ENCODE measurements at regions not wholly inside any gene's neighbourhood (a gene's known extent, or its start where the extent isn't known, plus 50 kb on each side); places are given as distances from the start of the nearest gene placed in this dataset.
"Not testable (repeated sequence)": the region's sequence is repeated elsewhere in the genome, so short reads cannot be mapped to it uniquely, and the experiment has no call there.

DNA sequence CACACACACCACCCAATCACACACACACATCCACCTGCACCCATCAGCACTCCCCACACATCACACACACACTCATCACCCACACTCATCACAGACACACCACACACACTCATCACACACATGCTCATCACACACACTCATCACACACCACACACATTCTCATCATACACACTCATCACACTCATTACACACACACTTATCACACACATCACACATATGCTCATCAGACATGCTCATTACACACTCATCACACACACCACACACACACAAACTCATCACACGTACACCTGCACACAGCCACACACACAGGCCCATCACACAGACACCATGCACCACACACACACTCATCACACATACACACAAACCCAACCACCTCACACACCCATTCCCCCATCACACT lies 107.5 kb upstream of the C14orf180 start:
- DNase-seq = no peak

DNA sequence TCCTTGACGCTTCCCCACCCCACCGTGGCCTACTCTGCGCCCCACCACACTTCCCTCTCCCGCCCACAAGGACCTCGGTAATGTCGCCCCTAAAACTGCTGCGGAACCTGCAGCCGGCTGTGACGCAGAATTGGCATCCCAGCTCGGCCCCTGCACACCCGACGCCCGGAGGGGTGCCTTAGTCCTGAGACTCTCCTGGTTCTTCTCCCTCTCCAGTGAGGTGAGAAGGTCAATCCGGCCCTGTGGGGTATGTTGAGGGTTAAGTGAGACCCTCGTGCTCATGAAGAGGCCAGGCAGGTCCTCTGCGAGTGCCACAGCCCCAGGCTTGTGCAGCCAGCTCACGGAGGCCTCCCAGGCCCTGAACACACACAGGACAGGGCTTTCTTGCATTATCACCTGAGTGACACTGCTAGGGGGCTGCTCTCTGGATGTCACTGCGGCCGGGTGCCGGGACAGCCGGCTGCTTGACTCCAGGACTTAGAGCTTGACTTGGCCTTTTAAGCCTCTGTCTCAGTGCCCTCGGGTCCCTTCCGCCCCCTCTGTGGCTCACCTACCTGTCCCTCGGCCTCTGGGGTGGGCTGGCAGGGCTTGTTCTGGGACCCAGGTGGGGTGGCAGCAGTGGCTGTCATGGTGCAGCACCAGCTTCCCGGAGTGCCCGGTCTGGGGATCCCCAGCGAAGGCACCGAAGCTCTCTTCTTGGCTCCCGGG lies 106.9 kb upstream of the C14orf180 start:
- DNase-seq = no peak

DNA sequence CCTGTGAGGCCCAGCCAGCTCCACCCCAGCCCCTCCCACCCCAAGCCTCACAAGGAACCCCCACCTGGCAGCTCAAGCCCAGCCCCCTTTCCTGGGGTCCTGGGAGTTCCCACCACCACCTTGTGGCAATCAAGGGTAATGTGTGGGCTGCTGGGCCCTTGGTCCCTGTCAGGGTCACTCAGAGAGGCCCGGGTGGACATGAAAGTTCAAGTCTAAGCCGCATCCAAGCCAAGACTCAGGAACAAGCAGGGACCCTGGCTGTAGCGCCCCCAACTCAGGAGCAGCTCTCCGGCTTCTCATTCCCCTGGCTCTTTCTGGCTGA lies 106.4 kb upstream of the C14orf180 start:
- DNase-seq = no peak

DNA sequence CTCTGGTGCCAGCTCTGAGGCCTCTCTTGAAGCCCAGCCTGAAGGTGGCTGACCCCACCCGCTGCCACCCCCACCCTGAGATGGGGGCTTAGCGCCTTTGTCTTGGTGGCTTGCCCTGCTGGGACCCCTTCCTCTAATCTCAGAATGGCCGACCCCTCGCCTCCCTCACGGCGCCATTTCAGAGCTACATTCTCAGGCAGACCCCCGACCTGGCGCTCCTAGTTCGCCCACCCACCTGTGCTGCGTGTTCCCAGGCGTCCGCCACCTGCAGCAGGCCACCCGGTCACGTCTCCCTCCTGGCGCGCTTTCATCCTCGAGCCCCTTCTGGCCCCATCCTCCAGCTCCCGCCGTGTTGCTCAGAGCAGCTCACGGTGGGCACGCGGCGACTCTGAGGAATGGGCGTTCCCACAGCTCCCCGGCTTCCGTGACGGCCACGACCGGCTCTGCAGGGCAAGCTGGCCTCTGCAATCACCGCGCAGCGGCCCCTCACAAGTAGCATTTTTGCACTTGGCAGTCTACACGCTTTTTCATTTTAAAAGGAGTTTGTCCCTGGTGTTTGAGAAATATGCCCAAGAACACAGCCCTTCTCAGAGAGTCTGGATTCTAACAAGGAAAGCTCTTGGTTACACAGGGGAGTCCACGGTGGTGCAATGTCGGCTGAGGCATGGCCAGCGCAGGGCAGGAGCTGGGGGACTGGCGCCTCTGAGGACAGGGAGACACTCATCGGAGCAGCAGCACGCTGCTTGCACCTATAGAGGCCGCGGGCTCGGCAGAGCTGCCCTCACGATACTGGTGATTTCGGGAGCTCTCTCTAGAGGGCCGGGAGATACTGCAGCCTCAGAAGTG lies 105.7 kb upstream of the C14orf180 start:
- no peak for DNase-seq

DNA sequence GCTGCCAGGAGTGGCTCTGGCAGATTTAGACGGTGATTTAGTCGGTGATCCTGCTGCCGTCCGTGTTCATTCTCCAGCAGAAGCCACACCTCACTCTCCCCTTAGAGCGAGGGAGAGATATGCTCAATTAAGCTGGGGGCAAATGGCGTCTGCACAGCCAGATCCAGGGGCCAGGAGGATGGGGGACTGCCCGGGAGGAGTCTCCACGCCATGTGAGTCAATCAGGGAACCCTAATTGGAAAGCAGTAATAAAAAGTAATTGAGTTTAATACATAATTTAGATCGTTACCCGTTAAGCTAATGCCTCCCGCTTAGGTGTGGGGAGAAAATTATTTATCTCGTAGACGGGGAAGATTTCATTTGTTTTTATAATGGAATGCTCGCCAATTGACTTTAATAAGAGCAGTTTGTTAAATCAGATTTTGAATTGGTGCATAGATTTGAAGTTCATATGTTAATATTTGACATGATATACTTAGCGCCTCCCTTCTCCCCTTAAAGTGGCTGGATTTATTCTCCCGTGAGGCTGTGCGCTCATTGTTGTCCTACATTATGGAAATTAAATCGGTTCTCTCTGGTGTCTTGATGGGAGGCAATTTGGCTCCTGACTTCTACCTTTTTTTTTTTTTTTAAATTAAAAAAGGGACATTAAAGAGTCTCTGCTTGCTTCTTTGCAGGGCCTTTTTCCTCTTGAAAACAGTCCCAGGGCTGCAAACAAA lies 104.9 kb upstream of the C14orf180 start:
- DNase-seq = no peak

DNA sequence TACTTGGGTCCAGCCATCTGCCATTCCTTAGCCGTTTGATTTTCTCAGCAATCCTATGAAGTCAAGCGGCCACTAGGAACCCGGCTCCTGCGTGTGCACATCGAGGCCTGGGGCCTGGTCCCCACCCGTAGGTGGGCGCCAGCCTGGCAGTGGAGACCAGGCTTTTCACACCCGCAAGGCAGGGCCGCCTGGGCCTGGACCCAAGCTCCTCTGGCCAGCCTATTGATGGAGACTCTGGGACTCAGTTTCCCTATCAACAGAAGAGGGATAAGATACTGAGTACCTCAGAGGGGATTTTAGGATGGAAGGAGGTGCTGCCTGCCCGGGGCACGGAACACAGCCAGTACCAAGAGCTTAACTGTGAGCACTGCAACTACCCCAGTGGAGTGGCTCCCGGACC lies 104.3 kb upstream of the C14orf180 start:
- no peak for DNase-seq

DNA sequence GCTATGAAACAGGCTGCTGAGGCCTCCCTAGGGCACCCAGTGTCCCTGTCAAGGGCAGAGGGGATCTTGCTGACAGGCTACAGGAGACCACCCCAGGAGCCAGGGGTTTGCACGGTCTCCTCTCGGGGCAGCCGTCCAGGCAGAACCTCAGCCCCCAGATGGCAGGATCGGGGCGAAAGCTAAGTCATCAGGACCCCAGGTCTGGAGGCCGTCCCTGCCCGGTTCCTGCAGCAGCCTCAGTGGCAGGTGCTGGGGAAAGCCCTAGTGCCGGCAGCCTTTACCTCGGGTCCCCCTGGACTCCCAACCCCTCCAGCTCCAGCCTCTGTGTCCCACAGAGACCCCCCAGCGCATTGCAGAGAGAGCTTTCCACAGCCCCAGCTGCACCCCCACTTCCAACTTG lies 103.8 kb upstream of the C14orf180 start:
- DNase-seq = no peak

DNA sequence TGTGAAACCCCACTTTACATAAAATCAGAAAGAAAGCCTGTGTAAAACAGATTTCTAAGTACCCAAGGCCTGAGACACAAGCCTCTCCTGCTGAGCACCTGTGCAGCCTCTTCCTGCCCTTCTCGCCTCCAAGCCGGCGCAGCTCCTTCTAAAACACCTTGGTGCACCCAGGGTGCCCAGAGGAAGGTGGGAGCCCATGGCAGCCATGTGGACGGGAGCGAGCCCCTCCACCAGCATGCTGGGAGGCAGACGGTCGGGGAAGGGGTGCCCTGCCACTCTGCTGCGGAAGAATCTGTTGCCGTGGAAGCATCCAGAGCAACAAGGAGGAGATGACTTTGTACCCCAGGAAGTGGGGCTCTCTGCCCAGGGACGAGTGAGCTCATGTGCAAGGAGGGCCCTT lies 103.1 kb upstream of the C14orf180 start:
- no peak for DNase-seq

DNA sequence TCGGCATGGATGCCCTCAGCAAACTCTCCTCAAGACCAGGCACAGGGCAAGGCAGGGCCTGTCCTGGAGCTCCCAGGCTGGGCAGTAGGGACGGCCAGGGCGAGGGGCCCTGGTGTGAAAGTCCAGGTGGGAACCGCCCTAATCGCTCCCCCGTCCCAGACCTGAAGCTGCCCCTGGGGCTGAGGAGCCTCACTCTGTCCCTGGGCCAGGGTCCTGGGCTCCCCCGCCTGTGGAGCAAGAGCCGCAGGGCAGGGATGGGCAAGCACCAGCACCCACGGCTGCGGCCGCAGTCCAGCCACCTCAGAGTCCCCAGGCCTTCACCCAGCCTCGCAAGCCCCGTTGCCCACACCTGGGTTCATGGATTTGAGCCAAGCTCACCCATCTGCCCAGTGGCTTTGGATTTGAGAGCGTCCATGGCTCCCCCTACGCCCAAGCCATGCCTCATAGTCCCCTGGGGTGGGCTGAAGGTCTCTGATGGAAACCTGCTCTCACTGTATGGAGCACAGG lies 102.4 kb upstream of the C14orf180 start:
- DNase-seq = no peak

DNA sequence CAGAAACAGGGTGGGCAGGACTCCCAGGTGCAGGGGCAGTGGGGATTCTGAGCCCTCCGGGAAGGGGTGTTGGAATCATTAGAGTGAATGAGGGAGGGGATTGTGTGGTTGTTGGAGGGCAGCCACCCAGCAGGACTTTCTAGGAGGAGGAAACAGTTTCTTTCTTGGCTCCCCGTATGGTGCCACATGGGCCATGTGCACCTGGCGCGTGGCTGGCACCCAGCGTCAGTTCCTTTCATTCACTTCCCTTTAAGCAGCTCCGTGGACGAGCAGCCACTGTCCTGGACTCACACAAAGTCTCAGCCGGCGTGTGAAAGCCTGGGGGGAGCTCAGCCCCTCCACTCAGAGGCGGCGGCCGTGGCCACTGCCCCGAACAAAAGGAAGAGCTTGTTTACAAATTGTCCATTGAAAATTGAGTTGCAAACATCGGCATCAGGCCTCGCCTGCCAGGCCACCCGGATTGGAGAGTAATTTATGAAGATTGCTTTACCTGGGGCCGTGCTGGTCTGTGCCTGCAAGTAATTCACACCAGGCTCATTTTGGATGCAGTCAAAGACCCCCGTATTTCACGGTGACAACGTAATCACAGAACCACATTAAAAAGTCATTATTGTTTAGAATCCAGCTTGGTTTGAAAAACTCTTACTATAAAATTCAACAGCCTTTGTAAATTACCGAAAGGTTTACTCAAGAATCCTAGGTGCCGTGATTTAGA lies 101.7 kb upstream of the C14orf180 start:
- no peak for DNase-seq

DNA sequence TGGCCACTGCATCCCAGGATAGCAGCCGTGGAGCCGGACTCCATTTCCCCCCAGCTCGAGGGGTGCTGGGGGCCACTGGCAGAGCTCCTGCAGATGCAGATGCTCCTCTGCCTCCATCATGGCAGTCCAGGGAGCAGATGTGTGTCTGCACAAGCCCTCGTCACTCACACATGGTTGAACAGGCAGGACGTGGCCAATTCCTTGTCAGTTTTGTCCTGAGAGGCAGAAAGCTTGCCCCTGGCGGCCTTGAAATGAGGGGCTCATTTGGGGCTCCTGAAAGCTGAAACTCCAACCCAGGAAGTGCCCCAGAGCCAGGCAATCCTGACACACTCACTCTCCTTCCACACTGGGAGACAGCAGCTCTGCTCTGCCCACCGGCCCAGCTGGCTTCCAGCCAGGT lies 100.9 kb upstream of the C14orf180 start:
- DNase-seq = peak in 1 of 2 experiments; percentile 67

DNA sequence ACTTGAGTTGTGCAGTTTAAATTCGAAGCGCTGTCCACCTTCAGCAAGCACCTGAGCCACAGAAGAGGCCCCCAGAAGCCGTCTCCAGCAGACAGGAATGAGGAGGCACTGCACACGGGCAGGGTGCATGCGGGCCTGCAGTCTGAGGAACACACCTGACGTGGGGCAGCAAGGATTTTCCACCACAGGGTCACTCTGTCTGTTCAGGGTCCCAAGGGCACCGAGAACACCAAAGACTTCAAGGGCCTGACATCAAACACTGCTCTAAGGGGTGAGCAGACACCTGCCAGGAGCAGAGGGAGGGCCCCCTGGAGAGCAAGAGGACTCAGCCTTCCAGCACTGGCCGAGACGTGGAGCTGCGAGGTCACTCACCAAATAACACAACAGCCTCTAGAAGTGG lies 99.7 kb upstream of the C14orf180 start:
- DNase-seq = no peak

DNA sequence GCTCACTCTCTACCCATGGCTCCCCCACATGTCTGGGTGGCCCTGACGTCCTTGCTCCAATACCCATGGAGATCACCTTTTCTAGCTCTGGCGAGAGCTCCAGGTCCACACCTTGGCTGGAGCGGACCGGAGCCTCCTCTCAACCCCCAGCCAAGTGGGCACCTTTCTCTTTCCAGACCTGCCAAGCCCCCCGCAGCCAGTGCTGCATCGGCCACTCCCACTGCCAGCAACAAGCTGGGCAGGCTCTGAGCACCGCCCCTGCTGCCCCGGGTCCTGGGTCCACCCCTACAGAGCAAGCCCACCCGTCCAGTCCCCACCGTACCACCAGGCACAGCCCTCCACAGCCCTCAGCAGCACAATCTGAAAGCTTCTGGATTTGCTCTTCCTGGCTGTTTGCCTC lies 98.2 kb upstream of the C14orf180 start:
- DNase-seq = no peak

DNA sequence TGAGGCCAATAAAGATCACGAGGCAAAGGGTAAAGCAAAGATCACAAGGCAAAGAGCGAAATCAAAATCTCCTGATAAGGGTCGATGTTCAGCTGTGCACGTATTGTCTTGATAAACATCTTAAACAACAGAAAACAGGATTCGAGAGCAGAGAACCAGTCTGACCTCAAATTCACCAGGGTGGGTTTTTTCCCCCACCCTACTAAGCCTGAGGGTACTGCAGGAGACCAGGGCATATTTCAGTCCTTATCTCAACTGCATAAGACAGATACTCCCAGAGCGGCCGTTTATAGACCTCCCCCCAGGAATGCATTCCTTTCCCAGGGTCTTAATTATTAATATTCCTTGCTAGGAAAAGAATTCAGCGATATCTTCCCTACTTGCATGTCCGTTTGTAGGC lies 97.5 kb upstream of the C14orf180 start:
- not testable (repeated sequence) for DNase-seq

DNA sequence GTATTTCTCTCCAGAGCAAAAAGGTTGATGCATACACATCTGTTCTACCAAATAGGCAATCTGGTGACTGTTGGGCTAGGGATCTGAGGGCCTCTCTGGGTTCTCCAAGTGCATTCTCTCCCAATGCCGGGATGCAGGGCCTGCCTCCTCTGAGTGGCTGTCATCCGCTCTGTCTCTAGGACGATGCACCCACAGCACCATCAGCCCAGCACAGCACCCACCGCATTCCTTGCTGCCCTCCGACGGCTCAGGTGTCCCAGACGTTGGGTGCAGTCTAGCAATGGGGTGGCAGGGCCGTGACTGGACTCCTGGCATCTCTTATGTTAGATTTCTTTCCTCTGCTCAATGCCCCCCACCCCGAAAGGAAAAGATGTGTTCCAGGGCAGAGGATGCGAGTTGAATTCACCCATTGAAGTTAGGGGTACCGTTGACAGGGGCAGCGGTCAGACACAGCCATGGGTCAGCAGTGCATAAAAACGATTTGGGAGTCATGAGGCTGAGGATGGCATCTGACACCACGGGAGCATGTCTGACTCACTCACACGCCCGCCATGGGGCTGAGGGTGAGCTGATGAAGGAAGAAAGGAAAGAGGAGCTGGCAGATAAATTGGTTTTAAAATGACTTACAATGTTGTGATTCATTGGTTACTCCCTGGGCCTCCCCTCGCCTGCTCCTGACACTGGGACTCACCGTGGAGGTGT lies 93.2 kb upstream of the C14orf180 start:
- no peak for DNase-seq

DNA sequence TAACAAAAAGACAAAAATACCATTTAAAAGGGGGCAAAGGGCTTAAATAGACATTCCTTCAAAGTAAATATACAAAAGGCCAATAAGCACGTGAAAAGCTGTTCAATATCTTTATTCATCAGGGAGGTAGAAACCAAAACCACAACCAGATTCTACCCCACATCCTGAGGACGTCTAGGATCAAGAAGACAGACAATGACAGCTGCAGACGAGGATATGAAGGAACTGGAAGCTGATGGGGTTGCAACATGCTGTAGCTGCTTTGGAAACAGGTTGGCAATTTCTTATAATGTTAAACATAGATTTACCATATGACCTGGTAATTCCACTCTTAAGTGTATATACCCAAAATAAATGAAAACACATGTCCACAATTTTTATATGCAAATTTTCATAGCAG lies 85.1 kb upstream of the C14orf180 start:
- no peak for DNase-seq

DNA sequence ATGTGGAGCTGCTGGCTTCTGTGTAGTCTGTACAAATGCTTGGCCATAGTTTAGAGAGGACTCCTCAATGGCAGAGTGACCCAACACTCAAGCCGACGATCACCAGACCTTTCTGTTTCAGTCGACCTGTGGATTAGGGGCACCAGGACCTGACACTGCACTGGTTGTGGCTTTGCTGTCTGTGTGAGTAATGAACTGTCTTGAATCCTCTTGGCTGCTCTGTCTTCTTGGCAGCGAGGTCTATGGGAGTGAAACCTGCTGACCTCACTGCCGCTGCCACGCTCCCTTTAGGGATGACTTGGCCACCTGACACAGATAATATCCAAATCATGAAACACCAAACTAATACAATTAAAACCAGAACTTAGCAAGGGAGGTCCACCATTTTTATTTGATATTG lies 83.5 kb upstream of the C14orf180 start:
- DNase-seq = no peak

DNA sequence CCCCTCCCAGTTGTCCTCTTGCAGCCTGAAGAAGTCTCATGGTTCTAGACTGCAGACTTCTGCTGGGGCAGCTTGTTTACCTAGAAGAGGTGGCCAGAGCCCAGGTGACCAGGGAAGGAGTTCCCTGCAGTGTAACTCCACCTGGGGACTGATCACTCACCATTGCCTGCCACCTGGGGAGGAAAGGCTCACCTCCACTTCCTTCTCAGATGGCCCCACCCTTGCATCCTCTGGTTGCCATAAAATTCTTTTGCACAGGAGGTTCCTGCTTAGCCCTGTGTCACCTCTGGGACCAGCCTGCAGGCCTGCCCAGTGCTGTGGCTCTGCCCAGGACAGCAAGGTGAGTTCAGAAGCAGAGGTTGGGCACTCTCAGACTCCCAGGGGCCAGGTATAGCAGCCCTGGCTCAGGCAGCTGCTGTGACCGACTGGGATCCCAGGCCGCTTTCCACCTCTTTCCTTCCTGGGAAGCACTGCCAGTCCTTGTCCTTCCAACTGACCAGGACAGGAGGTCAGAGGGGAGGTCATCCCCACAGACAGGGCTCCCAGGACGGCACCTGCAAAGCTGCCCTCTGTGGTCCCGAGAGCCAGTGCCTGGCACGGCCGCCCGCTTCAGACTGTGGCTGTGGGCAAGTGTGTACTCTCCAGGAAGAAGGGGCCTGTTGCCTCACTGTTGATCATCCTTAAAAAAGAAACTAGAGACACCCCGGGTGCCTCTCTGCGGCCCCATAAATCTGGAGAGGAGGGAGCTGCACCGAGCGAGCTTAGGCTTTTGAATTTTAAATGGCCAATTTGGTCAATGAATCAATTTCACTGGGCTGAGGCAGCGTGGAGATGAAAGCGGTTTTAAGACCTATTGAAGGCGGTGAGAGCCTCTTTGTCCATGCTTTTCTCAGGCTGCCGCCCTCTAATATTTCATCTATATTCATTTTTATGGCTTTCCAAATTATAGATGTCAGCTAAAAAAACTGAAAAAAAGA lies 79.5 kb upstream of the C14orf180 start:
- DNase-seq = no peak

DNA sequence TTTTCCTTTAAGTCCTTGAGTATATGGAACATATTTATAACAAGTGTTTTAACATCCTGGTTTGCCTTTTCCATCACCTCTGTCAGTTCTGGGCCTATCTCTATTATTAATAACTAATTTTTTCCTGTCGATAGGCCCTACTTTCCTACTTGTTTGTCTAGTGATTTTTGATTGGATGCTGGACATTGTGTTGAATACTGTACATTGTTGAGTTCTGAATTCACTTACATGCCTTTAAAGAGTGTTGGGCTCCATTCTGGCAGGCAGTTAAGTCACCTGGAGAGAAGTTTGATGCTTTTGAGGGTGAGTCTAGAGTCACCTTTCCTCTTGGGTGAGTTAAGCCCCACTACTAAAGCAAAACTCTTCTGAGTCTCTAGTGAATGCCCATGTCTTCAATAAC lies 77.5 kb upstream of the C14orf180 start:
- DNase-seq = no peak

DNA sequence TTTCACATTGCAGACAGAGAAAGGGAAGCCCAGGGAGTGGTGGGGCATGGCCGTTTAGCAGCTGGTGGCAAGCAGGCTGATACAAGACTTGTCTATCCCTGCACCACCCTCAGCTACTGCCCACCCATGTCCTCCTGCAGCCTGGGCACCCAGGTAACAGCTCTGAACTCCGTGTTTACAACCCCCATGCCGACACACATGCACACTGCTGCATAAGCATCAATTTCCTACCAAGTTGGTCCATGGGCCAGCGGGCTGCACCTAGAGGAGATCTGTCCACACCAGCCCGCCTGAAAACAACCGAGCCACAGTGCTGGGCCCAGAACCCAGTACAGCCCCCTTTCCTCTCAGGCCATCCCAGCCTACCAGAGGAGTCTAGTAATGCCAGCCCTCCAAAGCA lies 75.9 kb upstream of the C14orf180 start:
- DNase-seq = no peak

DNA sequence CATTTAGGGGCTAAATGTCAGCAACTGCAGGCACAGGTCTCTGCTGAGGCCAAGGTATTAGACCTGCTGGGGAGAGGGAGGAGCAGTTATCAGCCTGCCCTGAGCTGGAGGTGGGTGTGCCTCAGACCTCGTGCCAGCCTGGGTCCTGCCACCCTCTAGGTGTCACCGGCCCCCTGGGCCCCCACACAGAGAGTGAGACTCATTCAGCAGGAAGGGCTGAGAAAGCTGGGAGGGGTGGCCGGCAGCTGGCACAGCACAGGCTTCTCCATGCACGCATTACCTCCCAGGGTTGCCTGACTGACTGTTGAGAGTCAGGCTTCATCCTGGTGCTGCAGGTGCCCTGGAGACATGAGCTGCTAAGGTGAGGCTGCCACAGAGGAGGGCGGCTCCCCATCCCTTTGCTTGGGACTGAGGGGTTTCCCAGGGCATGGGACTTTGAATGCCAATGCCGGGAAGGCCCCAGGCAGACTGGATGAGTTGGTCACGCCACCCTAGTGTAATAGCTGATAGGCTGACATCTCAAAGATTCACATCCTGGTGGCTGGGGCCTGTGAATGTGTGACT lies 75.3 kb upstream of the C14orf180 start:
- no peak for DNase-seq
